ENCODE measurements at regions not wholly inside any gene's neighbourhood (a gene's known extent, or its start where the extent isn't known, plus 50 kb on each side); places are given as distances from the start of the nearest gene placed in this dataset.

DNA sequence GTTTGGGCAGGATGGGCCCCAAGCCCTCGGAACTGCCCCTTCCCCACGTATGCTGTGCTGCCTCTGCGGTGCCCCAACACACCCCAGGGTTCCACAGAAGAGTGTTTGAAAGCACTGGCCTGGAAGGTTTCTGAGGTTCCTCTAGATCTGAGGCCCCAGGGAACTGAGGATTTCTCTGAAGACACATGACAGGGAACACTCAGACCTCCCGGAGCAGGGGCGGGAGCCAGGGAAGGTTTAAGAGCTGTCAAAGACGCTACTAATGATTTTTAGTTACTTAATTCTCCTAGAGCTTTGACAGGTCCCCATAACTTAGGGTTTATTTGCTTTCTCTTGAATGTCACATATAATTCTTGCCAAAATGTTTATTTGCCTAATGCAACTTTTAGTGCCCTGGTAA lies 212.3 kb upstream of the GRIK3 start:
- DNase-seq (ENCODE audit: low read depth, low spot score), result no peak
- Histone ChIP-seq H3K36me3 (ENCODE audit: insufficient read depth, insufficient read length, low read length) (no peaks in the 10 kb centered on the region), H3K4me1 (ENCODE audit: insufficient read depth, insufficient read length) (peaks cover 18% of the 10 kb centered on the region)

DNA sequence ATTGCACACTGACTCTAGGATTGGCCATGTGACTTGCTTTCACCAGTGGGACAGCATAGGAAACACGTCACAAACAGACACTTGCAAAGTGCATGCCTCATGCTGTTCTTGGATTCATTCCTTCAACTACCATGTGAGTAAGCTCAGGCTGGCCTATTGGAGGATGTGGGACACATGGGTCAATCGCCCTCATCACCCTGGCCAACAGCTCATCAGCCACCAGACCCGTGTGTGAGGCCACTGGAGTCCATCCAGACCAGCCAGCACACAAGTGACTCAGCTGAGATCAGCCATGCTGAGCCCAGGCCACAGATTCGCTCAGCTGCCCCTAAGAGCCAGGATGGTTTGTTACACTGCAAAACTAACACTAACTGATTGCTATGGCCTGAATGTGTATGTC lies 216.1 kb upstream of the GRIK3 start:
- no peaks in the 10 kb centered on the region for H3K27me3 ChIP-seq (ENCODE audit: insufficient read depth, insufficient read length)
- no peak for DNase-seq (ENCODE audit: low read depth, low spot score)
- H3K9me3 ChIP-seq (ENCODE audit: insufficient read depth, low read length), result no peaks in the 10 kb centered on the region
- H3K4me3 ChIP-seq (ENCODE audit: insufficient read length, low read depth), result no peak overlapping the region
- no peaks in the 10 kb centered on the region for H3K36me3 ChIP-seq (ENCODE audit: insufficient read depth, insufficient read length, low read length)
- no peak overlapping the region for H3K9ac ChIP-seq (ENCODE audit: insufficient read length, low read depth)
- TF ChIP-seq YY1 (IDR thresholded peaks at IDR 0.05; ENCODE audit: insufficient read depth, insufficient read length) (no peak), ZNF274 (IDR thresholded peaks at IDR 0.05; ENCODE audit: low read depth, low read length) (no peak), SUZ12 (IDR thresholded peaks at IDR 0.05; ENCODE audit: extremely low read depth, insufficient read depth, insufficient read length) (no peak)
- H3K4me1 ChIP-seq (ENCODE audit: insufficient read depth, insufficient read length), result no peaks in the 10 kb centered on the region

More for the DNA sequence above, 212.3 kb upstream of the GRIK3 start:
- H3K4me3 ChIP-seq (ENCODE audit: insufficient read length, low read depth), result no peak overlapping the region
- H3K9ac ChIP-seq (ENCODE audit: insufficient read length, low read depth), result no peak overlapping the region
- TF ChIP-seq SUZ12 (IDR thresholded peaks at IDR 0.05; ENCODE audit: extremely low read depth, insufficient read depth, insufficient read length) (no peak), ZNF274 (IDR thresholded peaks at IDR 0.05; ENCODE audit: low read depth, low read length) (no peak), YY1 (IDR thresholded peaks at IDR 0.05; ENCODE audit: insufficient read depth, insufficient read length) (no peak)
- H3K27me3 ChIP-seq (ENCODE audit: insufficient read depth, insufficient read length), result peaks cover 11% of the 10 kb centered on the region
- no peaks in the 10 kb centered on the region for H3K9me3 ChIP-seq (ENCODE audit: insufficient read depth, low read length)

DNA sequence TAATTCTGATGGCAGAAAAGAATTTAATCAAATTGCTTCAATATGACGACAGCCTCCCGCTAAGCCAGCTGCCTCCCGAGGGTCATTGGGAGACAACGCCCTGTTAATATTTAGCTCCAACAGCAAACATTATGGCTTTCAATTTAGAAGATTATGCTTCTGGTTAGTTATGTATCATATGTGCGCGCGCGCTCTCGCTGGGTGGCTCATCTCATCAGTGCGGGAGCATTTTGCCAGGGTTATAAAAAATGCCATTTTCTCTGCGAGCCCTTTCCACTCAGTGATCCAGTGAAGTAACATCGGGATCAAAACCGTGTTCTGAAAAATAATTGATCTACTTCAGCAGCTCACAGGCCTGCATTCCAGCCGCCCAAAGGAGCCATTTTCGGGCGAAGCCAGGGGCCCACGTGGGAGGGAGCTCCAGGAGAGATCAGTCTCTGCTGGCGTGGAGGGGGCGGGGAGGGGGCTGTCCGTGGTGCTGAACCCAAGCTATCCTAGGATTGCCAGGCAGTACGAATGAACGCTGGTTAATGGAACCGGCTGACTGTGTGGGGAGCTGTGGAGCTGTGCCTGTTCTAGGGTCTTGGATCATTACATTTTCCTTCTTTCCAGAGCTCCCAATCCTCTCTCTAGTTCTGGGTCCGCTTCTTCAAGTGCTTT lies 219.1 kb upstream of the ZC3H12A start:
- no peak overlapping the region for H3K4me3 ChIP-seq (ENCODE audit: insufficient read length, low read depth)
- TF ChIP-seq SUZ12 (IDR thresholded peaks at IDR 0.05; ENCODE audit: extremely low read depth, insufficient read depth, insufficient read length) (no peak), YY1 (IDR thresholded peaks at IDR 0.05; ENCODE audit: insufficient read depth, insufficient read length) (no peak), ZNF274 (IDR thresholded peaks at IDR 0.05; ENCODE audit: low read depth, low read length) (no peak)
- H3K9me3 ChIP-seq (ENCODE audit: insufficient read depth, low read length), result no peaks in the 10 kb centered on the region
- no peaks in the 10 kb centered on the region for H3K27me3 ChIP-seq (ENCODE audit: insufficient read depth, insufficient read length)
- peak; percentile 87 for DNase-seq (ENCODE audit: low read depth, low spot score)
- H3K9ac ChIP-seq (ENCODE audit: insufficient read length, low read depth), result no peak overlapping the region
- no peaks in the 10 kb centered on the region for H3K36me3 ChIP-seq (ENCODE audit: insufficient read depth, insufficient read length, low read length)
- H3K4me1 ChIP-seq (ENCODE audit: insufficient read depth, insufficient read length), result peaks cover 12% of the 10 kb centered on the region

DNA sequence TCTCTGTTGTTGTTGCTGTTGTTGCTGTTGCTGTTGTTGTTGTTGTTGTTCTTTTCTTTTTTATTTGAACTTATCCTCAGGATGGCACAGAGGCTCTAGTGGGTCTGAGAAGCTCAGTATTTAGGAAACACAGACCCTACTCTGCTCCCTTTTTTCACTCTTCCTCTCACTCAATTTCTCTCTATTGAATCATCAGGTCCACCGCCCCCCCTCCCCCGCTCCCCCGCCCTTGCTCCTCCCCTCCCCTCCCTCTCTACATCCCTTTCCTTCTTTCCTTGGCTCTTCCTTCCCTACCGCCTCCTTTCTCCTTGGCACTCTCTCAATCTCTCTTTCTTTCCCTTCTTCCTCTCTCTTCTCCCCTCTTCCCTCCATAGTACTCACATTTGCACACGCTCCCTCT lies 218.5 kb upstream of the ZC3H12A start:
- no peak overlapping the region for H3K9ac ChIP-seq (ENCODE audit: insufficient read length, low read depth)
- TF ChIP-seq YY1 (IDR thresholded peaks at IDR 0.05; ENCODE audit: insufficient read depth, insufficient read length), result no peak
- TF ChIP-seq SUZ12 (IDR thresholded peaks at IDR 0.05; ENCODE audit: extremely low read depth, insufficient read depth, insufficient read length), result no peak
- TF ChIP-seq ZNF274 (IDR thresholded peaks at IDR 0.05; ENCODE audit: low read depth, low read length), result no peak
- H3K4me3 ChIP-seq (ENCODE audit: insufficient read length, low read depth), result no peak overlapping the region

DNA sequence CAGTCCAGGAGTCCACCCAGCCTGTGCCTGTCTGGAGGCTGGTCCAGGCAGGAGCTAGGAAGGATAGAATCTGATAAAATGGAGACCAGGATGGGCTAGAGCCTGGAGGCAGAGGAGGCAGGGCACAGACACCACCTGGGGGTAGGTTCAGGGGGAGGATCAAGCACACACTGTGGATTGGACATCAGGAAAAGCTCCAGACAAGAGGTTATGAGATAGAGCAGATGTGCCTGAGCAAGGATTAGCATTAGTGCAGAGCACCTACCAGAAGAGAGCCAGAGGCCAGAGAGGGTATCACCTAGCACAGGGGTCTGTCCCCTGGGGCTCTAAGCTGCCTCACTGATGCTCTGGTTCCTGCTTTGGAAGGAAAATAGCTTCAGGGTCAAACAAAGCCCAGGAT lies 216.7 kb upstream of the ZC3H12A start:
- no peak overlapping the region for H3K9ac ChIP-seq (ENCODE audit: insufficient read length, low read depth)
- no peak for TF ChIP-seq ZNF274 (IDR thresholded peaks at IDR 0.05; ENCODE audit: low read depth, low read length)
- no peak for TF ChIP-seq SUZ12 (IDR thresholded peaks at IDR 0.05; ENCODE audit: extremely low read depth, insufficient read depth, insufficient read length)
- TF ChIP-seq YY1 (IDR thresholded peaks at IDR 0.05; ENCODE audit: insufficient read depth, insufficient read length), result no peak
- H3K4me3 ChIP-seq (ENCODE audit: insufficient read length, low read depth), result no peak overlapping the region
- DNase-seq (ENCODE audit: low read depth, low spot score), result no peak
- no peaks in the 10 kb centered on the region for H3K9me3 ChIP-seq (ENCODE audit: insufficient read depth, low read length)
- peaks cover 12% of the 10 kb centered on the region for H3K4me1 ChIP-seq (ENCODE audit: insufficient read depth, insufficient read length)
- H3K36me3 ChIP-seq (ENCODE audit: insufficient read depth, insufficient read length, low read length), result no peaks in the 10 kb centered on the region
- H3K27me3 ChIP-seq (ENCODE audit: insufficient read depth, insufficient read length), result no peaks in the 10 kb centered on the region

More for the DNA sequence above, 218.5 kb upstream of the ZC3H12A start:
- H3K27me3 ChIP-seq (ENCODE audit: insufficient read depth, insufficient read length), result no peaks in the 10 kb centered on the region
- no peak for DNase-seq (ENCODE audit: low read depth, low spot score)
- no peaks in the 10 kb centered on the region for H3K36me3 ChIP-seq (ENCODE audit: insufficient read depth, insufficient read length, low read length)
- no peaks in the 10 kb centered on the region for H3K9me3 ChIP-seq (ENCODE audit: insufficient read depth, low read length)
- peaks cover 12% of the 10 kb centered on the region for H3K4me1 ChIP-seq (ENCODE audit: insufficient read depth, insufficient read length)

DNA sequence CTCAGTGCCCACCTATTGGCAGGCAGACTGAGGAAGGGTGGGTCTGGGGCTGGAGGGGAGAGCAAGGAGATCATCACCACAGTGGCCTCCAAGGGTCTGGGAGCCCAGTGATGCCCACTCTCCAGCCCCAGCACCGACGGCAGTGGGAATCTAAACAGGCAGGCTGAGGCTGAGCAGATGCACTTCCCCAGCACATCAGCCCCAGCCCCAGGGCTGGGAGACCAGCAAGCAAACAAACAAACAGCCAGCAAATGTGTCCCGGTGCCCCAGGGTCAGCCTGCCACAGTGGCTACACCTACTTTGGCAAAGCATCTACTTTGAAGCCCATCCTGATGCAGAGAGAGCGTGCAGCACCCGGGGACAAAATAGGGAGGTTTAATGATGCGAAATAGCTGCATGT lies 216.3 kb upstream of the ZC3H12A start:
- H3K4me3 ChIP-seq (ENCODE audit: insufficient read length, low read depth), result no peak overlapping the region
- peaks cover 14% of the 10 kb centered on the region for H3K4me1 ChIP-seq (ENCODE audit: insufficient read depth, insufficient read length)
- TF ChIP-seq SUZ12 (IDR thresholded peaks at IDR 0.05; ENCODE audit: extremely low read depth, insufficient read depth, insufficient read length) (no peak), YY1 (IDR thresholded peaks at IDR 0.05; ENCODE audit: insufficient read depth, insufficient read length) (no peak), ZNF274 (IDR thresholded peaks at IDR 0.05; ENCODE audit: low read depth, low read length) (no peak)
- no peaks in the 10 kb centered on the region for H3K27me3 ChIP-seq (ENCODE audit: insufficient read depth, insufficient read length)
- no peak for DNase-seq (ENCODE audit: low read depth, low spot score)
- no peaks in the 10 kb centered on the region for H3K36me3 ChIP-seq (ENCODE audit: insufficient read depth, insufficient read length, low read length)
- no peak overlapping the region for H3K9ac ChIP-seq (ENCODE audit: insufficient read length, low read depth)
- no peaks in the 10 kb centered on the region for H3K9me3 ChIP-seq (ENCODE audit: insufficient read depth, low read length)

DNA sequence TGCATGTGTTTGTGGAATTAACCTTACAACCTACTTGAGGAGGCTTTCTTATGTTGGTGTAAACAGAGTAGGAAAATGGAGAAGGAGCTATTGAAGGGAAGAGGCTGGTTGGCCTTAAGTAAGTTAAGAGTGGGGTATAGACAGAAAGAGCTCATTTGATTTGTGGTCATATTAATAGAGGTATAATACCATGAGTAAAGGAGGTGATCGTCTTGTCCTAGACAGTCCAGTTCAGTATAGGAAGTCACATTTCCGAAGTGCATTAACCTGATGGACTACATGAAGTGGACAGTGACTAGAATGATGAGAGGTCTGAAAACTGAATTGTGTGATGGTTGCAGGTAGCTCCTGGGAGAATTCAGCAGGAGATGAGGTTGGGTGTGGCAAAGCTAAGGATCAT lies 215.4 kb upstream of the ZC3H12A start:
- Histone ChIP-seq H3K4me1 (ENCODE audit: insufficient read depth, insufficient read length) (peaks cover 14% of the 10 kb centered on the region), H3K9me3 (ENCODE audit: insufficient read depth, low read length) (no peaks in the 10 kb centered on the region), H3K4me3 (ENCODE audit: insufficient read length, low read depth) (no peak overlapping the region), H3K36me3 (ENCODE audit: insufficient read depth, insufficient read length, low read length) (no peaks in the 10 kb centered on the region), H3K27me3 (ENCODE audit: insufficient read depth, insufficient read length) (no peaks in the 10 kb centered on the region), H3K9ac (ENCODE audit: insufficient read length, low read depth) (no peak overlapping the region)
- DNase-seq (ENCODE audit: low read depth, low spot score), result no peak
- TF ChIP-seq YY1 (IDR thresholded peaks at IDR 0.05; ENCODE audit: insufficient read depth, insufficient read length), result no peak
